Chondrocyte (in vitro differentiated cells): ENCODE measurements at regions not wholly inside any gene's neighbourhood (a gene's known extent, or its start where the extent isn't known, plus 50 kb on each side); places are given as distances from the start of the nearest gene placed in this dataset.

Experiments
- DNase-seq: peaks from one replicate; pipeline ENCODE4 v3.0.0; 2021; ENCODE audit warnings: mixed read lengths, low spot score
- H3K27ac Mint-ChIP-seq: one replicate; pipeline ENCODE4 v1.8.0; 2021; ENCODE audit warnings: mild to moderate bottlenecking, moderate library complexity, mixed read lengths; ENCODE audit not compliant: unreplicated experiment
- H3K27me3 Mint-ChIP-seq: 2 replicates; pipeline ENCODE4 v1.8.0; 2021; ENCODE audit warnings: low read depth, mixed read lengths
- H3K36me3 Mint-ChIP-seq: 2 replicates; pipeline ENCODE4 v1.8.0; 2021; ENCODE audit warnings: low read depth, mixed read lengths
- H3K4me1 Mint-ChIP-seq: 2 replicates; pipeline ENCODE4 v1.8.0; 2021; ENCODE audit warnings: low read depth, mild to moderate bottlenecking, mixed read lengths
- H3K4me3 Mint-ChIP-seq: one replicate; pipeline ENCODE4 v1.8.0; 2021; ENCODE audit warnings: mild to moderate bottlenecking, moderate library complexity, mixed read lengths; ENCODE audit not compliant: unreplicated experiment
- H3K9me3 Mint-ChIP-seq: 2 replicates; pipeline ENCODE4 v1.8.0; 2021; ENCODE audit warnings: low read depth, mixed read lengths
- TF ChIP-seq, protein P1 (sequence below): fragments of 200-600 bp; sonication (generic); IDR thresholded peaks from 2 replicates; pipeline ENCODE4 v1.5.0; 2021; ENCODE audit warnings: antibody characterized with exemption, mild to moderate bottlenecking, moderate library complexity

DNA sequence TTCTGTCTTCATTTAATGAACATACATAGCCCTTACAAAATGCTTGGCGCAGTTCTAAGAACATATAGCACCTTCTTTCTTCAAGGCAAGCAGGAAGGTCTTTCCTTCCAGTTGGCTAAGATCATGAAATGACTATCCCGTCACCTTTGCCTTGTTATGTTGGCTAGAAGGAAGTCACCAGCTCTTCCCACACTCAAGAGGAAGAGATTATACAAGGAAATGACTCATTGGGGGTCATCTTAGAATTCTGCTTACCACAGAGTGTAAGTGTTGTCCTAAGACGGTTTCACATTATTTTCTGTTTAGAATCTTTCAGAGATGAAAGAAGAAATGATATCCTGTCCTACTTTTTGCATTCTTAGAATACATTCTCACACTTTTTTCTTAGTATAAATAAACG, 808.0 kb upstream of the LUZP2 start:
- no peak overlapping the region for H3K4me3 Mint-ChIP-seq
- H3K36me3 Mint-ChIP-seq: no peaks in the 10 kb centered on the region
- no peak for DNase-seq
- TF ChIP-seq, protein P1, sequence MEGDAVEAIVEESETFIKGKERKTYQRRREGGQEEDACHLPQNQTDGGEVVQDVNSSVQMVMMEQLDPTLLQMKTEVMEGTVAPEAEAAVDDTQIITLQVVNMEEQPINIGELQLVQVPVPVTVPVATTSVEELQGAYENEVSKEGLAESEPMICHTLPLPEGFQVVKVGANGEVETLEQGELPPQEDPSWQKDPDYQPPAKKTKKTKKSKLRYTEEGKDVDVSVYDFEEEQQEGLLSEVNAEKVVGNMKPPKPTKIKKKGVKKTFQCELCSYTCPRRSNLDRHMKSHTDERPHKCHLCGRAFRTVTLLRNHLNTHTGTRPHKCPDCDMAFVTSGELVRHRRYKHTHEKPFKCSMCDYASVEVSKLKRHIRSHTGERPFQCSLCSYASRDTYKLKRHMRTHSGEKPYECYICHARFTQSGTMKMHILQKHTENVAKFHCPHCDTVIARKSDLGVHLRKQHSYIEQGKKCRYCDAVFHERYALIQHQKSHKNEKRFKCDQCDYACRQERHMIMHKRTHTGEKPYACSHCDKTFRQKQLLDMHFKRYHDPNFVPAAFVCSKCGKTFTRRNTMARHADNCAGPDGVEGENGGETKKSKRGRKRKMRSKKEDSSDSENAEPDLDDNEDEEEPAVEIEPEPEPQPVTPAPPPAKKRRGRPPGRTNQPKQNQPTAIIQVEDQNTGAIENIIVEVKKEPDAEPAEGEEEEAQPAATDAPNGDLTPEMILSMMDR: no peak
- no peaks in the 10 kb centered on the region for H3K27me3 Mint-ChIP-seq
- H3K27ac Mint-ChIP-seq: no peak overlapping the region
- peaks cover 11% of the 10 kb centered on the region for H3K4me1 Mint-ChIP-seq
- no peaks in the 10 kb centered on the region for H3K9me3 Mint-ChIP-seq

DNA sequence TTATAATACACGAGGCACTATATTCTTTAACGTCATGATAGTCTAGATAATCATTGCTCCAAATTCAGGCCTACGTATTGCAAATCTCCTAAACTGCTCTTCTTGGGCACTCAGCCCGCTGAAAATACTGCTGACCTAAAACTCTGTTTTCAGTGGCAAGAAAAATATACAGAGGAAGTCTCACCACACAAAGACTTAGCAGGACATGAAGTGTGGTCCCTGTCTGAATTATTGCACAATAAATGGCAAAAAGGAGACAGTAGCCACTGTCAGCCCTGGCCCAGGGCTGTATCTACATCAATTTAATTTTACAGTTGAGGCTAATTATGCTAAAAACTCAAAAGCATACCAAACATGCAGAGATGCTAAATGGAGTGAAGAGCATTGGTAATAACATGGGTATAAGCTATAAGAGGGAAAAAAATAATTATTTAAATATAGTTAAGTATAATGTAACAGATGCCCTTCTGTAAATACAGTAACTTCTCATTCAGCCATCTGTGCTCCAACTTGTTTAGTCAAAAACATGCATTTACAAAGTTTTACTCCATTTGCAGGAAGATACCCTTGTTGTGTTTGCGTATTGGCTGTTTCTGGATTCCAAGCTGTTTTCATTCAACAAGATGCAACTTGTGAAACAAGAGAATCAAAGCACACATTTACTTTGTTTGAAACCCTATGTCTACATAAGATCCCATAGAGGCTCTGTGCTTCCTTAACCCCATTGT, 800.0 kb upstream of the LUZP2 start:
- H3K4me3 Mint-ChIP-seq: no peak overlapping the region
- H3K27me3 Mint-ChIP-seq: no peaks in the 10 kb centered on the region
- H3K4me1 Mint-ChIP-seq: peaks cover 4% of the 10 kb centered on the region
- H3K9me3 Mint-ChIP-seq: no peaks in the 10 kb centered on the region
- TF ChIP-seq, protein P1: no peak
- no peaks in the 10 kb centered on the region for H3K36me3 Mint-ChIP-seq
- no peak for DNase-seq
- H3K27ac Mint-ChIP-seq: no peak overlapping the region

DNA sequence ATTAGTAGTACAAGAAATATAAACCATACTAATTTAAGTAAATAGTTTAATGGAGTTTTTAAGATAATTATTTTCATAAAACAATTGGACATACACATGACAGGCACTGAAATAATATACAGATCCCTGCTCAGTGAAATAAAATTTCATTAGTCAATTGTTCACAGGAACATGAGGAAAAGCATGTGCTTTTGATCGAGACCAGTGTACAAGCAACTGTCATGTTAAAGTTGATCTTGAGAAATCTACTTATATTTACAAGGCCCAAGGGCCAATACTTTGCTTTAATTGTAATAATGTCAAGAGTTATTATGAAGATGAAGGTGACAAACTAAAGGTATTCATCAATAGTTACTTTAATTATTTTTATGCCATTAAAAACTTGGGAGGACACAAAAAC, 792.7 kb upstream of the LUZP2 start:
- no peak for DNase-seq
- Mint-ChIP-seq H3K4me3 (no peak overlapping the region), H3K27ac (no peak overlapping the region), H3K4me1 (no peaks in the 10 kb centered on the region), H3K36me3 (no peaks in the 10 kb centered on the region), H3K9me3 (no peaks in the 10 kb centered on the region), H3K27me3 (no peaks in the 10 kb centered on the region)
- TF ChIP-seq, protein P1: no peak

DNA sequence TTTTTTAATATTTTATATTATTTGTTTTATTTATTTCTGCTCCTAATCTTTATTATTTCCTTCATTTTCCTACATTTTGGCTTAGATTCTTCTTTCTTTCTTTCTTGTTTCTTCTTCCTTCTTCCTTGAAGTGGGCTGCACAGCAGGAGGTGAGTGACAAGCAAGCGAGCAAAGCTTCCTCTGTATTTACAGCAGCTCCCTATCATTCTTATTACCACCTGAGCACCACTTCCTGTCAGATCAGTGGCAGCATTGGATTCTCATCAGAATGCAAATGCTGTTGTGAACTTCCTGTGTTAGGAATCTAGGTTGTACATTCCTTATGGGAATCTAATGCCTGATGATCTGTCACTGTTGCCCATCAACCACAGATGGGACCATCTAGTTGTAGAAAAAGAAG, 784.9 kb upstream of the LUZP2 start:
- no peak overlapping the region for H3K4me3 Mint-ChIP-seq

DNA sequence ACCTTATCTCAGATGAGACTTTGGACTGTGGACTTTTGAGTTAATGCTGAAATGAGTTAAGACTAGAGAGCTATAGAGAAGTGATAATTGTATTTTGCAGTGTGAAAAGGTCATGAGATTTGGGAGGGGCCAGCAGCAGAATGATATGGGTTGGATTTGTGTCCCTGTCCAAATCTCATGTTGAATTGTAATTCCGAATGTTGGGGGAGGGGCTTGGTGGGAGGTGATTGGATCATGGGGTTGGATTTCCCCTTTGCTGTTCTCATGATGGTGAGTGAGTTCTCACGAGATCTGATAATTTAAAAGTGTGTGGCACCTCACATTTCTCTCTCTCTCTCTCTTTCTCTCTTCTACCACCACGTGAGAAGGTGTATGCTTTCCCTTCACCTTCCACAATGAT, 777.8 kb upstream of the LUZP2 start:
- H3K27me3 Mint-ChIP-seq: no peaks in the 10 kb centered on the region

More for the DNA sequence above, 784.9 kb upstream of the LUZP2 start:
- Mint-ChIP-seq H3K9me3 (peaks cover 12% of the 10 kb centered on the region), H3K27ac (no peak overlapping the region), H3K36me3 (peaks cover 2% of the 10 kb centered on the region), H3K27me3 (no peaks in the 10 kb centered on the region), H3K4me1 (no peaks in the 10 kb centered on the region)
- DNase-seq: no peak
- TF ChIP-seq, protein P1: no peak

More for the DNA sequence above, 777.8 kb upstream of the LUZP2 start:
- peaks cover 4% of the 10 kb centered on the region for H3K4me1 Mint-ChIP-seq
- H3K36me3 Mint-ChIP-seq: no peaks in the 10 kb centered on the region
- TF ChIP-seq, protein P1: no peak
- no peak for DNase-seq
- no peak overlapping the region for H3K4me3 Mint-ChIP-seq
- no peak overlapping the region for H3K27ac Mint-ChIP-seq
- peaks cover 11% of the 10 kb centered on the region for H3K9me3 Mint-ChIP-seq
